HG03097 (cell line): ENCODE measurements at regions not wholly inside any gene's neighbourhood (a gene's known extent, or its start where the extent isn't known, plus 50 kb on each side); places are given as distances from the start of the nearest gene placed in this dataset.

Experiments used
- ATAC-seq: cut with Tn5 transposase; IDR thresholded peaks from one replicate; pipeline ENCODE4 v1.9.1; 2021; ENCODE audit not compliant: unreplicated experiment, low FRiP score

- no peak for ATAC-seq
Measured at GRCh38 chr10:124288928-124289850, 129.5 kb downstream of the OAT start.

- ATAC-seq, result no peak
Measured at GRCh38 chr10:124288486-124288885, 130.2 kb downstream of the OAT start.

- no peak for ATAC-seq
Measured at GRCh38 chr10:124287791-124288190, 130.9 kb downstream of the OAT start.

GRCh38 chr10:124287071-124287685 lies 131.5 kb downstream of the OAT start:
- ATAC-seq, result no peak

- ATAC-seq, result no peak
Measured at GRCh38 chr10:124286621-124287020, 132.1 kb downstream of the OAT start.

- ATAC-seq, result peak; percentile 72
Measured at GRCh38 chr10:124285587-124286527, 132.9 kb downstream of the OAT start.

GRCh38 chr10:124283949-124284250 lies 134.8 kb downstream of the OAT start:
- no peak for ATAC-seq

- no peak for ATAC-seq
Measured at GRCh38 chr10:124283215-124283948, 135.3 kb downstream of the OAT start.

- ATAC-seq, result no peak
Measured at GRCh38 chr10:124282326-124282725, 136.4 kb downstream of the OAT start.

- no peak for ATAC-seq
Measured at GRCh38 chr10:124281666-124282065, 137.1 kb downstream of the OAT start.

GRCh38 chr10:124280916-124281315 lies 137.8 kb downstream of the OAT start:
- ATAC-seq, result no peak

GRCh38 chr10:124279882-124280281 lies 138.8 kb downstream of the OAT start:
- no peak for ATAC-seq

- ATAC-seq, result no peak
Measured at GRCh38 chr10:124279298-124279697, 139.4 kb downstream of the OAT start.

- no peak for ATAC-seq
Measured at GRCh38 chr10:124278356-124278755, 140.4 kb downstream of the OAT start.

GRCh38 chr10:124273141-124273540 lies 145.6 kb downstream of the OAT start:
- no peak for ATAC-seq

GRCh38 chr10:124271676-124272075 lies 147.0 kb downstream of the OAT start:
- ATAC-seq, result no peak

GRCh38 chr10:124270530-124271327 lies 148.0 kb downstream of the OAT start:
- no peak for ATAC-seq

- no peak for ATAC-seq
Measured at GRCh38 chr10:124268976-124269375, 149.7 kb downstream of the OAT start.

GRCh38 chr10:124267911-124268549 lies 150.7 kb downstream of the OAT start:
- ATAC-seq, result no peak
